Uterus (tissue), 2 donors: ENCODE measurements at regions not wholly inside any gene's neighbourhood (a gene's known extent, or its start where the extent isn't known, plus 50 kb on each side); places are given as distances from the start of the nearest gene placed in this dataset.

Experiments
- CTCF ChIP-seq, 4 experiments: fragments of 200-600 bp in 2 of 4; fragments of 450-650 bp in 2 of 4; sonication (generic) in 2 of 4; IDR thresholded peaks; one replicate each; pipeline ENCODE4 v1.5.1; 2016 to 2019; ENCODE audit warnings: antibody characterized with exemption in 4 of 4, mild to moderate bottlenecking in 2 of 4, moderate library complexity in 1 of 4
- POLR2A ChIP-seq, 2 donors: fragments of 450-650 bp; IDR thresholded peaks; one replicate each; pipeline ENCODE4 v1.6.1; 2016; ENCODE audit warnings: antibody characterized with exemption in 2 of 2, mild to moderate bottlenecking in 1 of 2, moderate library complexity in 1 of 2

DNA sequence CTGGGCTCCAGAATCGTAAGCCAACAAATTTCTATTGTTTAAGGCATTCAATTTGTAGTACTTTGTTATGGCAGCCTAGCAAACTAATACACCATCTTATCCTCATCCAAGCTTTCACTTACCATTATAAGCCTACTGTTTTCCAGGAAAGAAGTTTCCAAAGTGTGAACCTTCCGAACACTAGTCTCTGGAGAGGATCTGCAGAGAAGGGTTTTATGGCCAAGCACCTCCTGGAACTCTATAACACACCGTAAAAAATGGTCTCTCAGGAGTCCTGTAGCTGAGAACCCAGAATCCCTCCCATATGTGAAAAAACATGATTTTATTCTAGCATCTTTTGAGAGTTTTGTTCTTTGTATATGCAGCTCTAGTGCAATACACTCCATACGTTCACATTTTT lies 142.1 kb downstream of the POSTN start:
- no peak for TF ChIP-seq CTCF (IDR thresholded peaks at IDR 0.05)
- TF ChIP-seq POLR2A (IDR thresholded peaks at IDR 0.05): no peak
